Stimulated activated CD4-positive, alpha-beta T cell treated with anti-CD3 and anti-CD28 coated beads, TNF-alpha, amount 100 ng/mL, for 1 hour (primary cell): ENCODE measurements at regions not wholly inside any gene's neighbourhood (a gene's known extent, or its start where the extent isn't known, plus 50 kb on each side); places are given as distances from the start of the nearest gene placed in this dataset.

Experiments used
- DNase-seq, 3 donors: peaks; one replicate each; pipeline ENCODE4 v3.0.0-alpha.2; 2020; ENCODE audit warnings: low read depth in 3 of 3, low spot score in 1 of 3

- DNase-seq: no peak
These were observed 259.6 kb upstream of the SLC24A2 start for GRCh38 chr9:20048437-20048836.

- no peak for DNase-seq
These were observed 255.8 kb upstream of the SLC24A2 start for GRCh38 chr9:20044686-20045085.

GRCh38 chr9:20043461-20043860, 254.6 kb upstream of the SLC24A2 start:
- no peak for DNase-seq

- no peak for DNase-seq
These were observed 254.2 kb upstream of the SLC24A2 start for GRCh38 chr9:20043035-20043434.

GRCh38 chr9:20042128-20042711, 253.4 kb upstream of the SLC24A2 start:
- DNase-seq: no peak

- no peak for DNase-seq
These were observed 252.9 kb upstream of the SLC24A2 start for GRCh38 chr9:20041697-20042081.

GRCh38 chr9:20040991-20041696, 252.3 kb upstream of the SLC24A2 start:
- no peak for DNase-seq

GRCh38 chr9:20037699-20038098, 248.9 kb upstream of the SLC24A2 start:
- DNase-seq: no peak

GRCh38 chr9:20033511-20033910, 244.7 kb upstream of the SLC24A2 start:
- DNase-seq: no peak

- no peak for DNase-seq
These were observed 243.7 kb upstream of the SLC24A2 start for GRCh38 chr9:20032413-20033006.

- no peak for DNase-seq
These were observed 243.0 kb upstream of the SLC24A2 start for GRCh38 chr9:20031836-20032235.

- DNase-seq: no peak
These were observed 241.8 kb upstream of the SLC24A2 start for GRCh38 chr9:20030671-20031070.

GRCh38 chr9:20030221-20030620, 241.4 kb upstream of the SLC24A2 start:
- DNase-seq: no peak

- DNase-seq: no peak
These were observed 240.0 kb upstream of the SLC24A2 start for GRCh38 chr9:20028849-20029231.

- no peak for DNase-seq
These were observed 239.5 kb upstream of the SLC24A2 start for GRCh38 chr9:20028192-20028848.

- DNase-seq: no peak
These were observed 235.2 kb upstream of the SLC24A2 start for GRCh38 chr9:20023961-20024571.

GRCh38 chr9:20023210-20023905, 234.5 kb upstream of the SLC24A2 start:
- no peak for DNase-seq

- DNase-seq: no peak
These were observed 233.6 kb upstream of the SLC24A2 start for GRCh38 chr9:20022410-20022809.

GRCh38 chr9:20016611-20017010, 227.8 kb upstream of the SLC24A2 start:
- DNase-seq: no peak

GRCh38 chr9:20015427-20015931, 226.6 kb upstream of the SLC24A2 start:
- no peak for DNase-seq

GRCh38 chr9:20014168-20014567, 225.3 kb upstream of the SLC24A2 start:
- DNase-seq: no peak
